ENCODE measurements at regions not wholly inside any gene's neighbourhood (a gene's known extent, or its start where the extent isn't known, plus 50 kb on each side); places are given as distances from the start of the nearest gene placed in this dataset.
"Not testable (repeated sequence)": the region's sequence is repeated elsewhere in the genome, so short reads cannot be mapped to it uniquely, and the experiment has no call there.

DNA sequence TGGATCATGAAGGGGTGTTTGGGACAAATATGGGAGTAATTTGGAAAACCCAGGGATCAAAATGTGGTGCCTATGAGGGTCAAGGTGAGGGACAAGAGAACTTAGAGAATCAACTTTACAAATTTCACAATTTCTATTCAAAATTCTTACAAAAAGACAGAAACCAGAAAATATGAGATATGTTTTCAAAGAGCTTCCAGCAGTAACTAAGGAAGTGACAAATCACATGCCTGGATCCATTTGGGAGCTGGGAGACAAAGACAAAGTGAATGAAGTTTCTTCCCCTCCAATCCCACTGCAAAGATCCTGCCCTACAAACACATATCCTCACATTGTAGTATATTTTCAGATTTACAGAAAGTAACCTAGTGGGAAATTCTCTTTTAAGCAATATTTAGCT is 235.0 kb upstream of the VLDLR start:
- TF ChIP-seq, protein P1, sequence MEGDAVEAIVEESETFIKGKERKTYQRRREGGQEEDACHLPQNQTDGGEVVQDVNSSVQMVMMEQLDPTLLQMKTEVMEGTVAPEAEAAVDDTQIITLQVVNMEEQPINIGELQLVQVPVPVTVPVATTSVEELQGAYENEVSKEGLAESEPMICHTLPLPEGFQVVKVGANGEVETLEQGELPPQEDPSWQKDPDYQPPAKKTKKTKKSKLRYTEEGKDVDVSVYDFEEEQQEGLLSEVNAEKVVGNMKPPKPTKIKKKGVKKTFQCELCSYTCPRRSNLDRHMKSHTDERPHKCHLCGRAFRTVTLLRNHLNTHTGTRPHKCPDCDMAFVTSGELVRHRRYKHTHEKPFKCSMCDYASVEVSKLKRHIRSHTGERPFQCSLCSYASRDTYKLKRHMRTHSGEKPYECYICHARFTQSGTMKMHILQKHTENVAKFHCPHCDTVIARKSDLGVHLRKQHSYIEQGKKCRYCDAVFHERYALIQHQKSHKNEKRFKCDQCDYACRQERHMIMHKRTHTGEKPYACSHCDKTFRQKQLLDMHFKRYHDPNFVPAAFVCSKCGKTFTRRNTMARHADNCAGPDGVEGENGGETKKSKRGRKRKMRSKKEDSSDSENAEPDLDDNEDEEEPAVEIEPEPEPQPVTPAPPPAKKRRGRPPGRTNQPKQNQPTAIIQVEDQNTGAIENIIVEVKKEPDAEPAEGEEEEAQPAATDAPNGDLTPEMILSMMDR (conservative IDR thresholded peaks at IDR 0.05; ENCODE audit: low read depth, low read length): no peak
- no peak overlapping the region for H3K4me3 ChIP-seq (ENCODE audit: low read length)
- DNase-seq (ENCODE audit: low read depth): no peak

DNA sequence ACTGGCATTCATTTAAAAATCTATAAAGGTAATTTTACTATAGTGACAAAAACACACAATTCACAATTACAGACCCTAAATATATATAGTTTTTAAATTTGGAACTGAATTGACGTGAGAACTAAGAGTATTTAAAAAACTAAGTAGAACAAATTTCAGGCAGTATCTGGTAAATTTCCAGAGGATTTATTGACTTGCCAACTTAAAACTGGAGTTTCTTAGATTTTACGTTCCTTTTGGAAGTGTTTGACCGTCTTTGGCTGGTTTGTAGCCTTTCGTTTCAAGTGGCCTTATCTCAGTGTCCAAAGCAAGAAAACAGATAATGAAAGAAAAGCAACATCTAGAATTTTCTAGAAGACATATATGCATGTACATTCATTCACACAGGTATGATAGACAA is 234.4 kb upstream of the VLDLR start:
- DNase-seq (ENCODE audit: low read depth): no peak
- H3K4me3 ChIP-seq (ENCODE audit: low read length): no peak overlapping the region
- TF ChIP-seq, protein P1 (conservative IDR thresholded peaks at IDR 0.05; ENCODE audit: low read depth, low read length): no peak

DNA sequence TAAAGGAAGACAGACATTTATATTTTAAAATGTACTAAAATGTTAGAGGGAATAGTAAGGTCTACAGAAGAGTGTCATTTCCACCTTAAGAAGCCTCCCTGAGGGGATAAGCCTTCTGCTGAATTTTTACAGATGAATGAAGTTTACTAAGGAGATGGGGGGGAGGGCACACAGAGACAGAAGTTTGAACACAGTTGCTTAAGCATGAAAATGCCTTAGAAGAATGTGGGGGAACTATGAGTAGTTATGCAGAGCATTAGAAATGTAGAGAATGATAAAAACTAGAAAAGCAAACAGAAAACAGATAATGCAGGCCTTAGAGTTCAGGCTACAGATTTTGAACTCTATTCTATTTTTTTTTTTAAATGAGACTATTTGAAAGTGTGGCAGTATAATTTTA is 232.2 kb upstream of the VLDLR start:
- no peak for DNase-seq (ENCODE audit: low read depth)
- no peak overlapping the region for H3K4me3 ChIP-seq (ENCODE audit: low read length)
- TF ChIP-seq, protein P1 (conservative IDR thresholded peaks at IDR 0.05; ENCODE audit: low read depth, low read length): no peak

DNA sequence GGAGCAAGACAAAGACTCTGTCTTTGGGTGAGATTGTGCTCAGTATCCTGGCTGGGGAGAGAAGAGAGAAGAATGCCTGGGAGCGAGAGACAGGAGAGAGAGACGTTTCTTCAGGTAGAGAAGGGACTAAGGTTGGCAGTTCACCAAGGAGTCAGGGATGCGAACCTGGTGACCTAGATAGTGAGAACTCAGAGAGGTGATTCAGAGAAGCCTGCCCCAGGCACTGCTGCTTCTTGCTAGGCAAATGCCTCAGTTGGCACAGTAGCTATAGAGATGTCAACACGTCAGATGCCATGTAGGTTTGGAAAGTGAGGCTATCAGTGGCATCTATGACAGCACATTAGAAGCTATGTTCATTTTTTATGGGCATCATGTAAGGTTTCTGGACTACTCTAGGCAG is 231.6 kb upstream of the VLDLR start:
- no peak overlapping the region for H3K4me3 ChIP-seq (ENCODE audit: low read length)
- no peak for DNase-seq (ENCODE audit: low read depth)
- TF ChIP-seq, protein P1 (conservative IDR thresholded peaks at IDR 0.05; ENCODE audit: low read depth, low read length): no peak

DNA sequence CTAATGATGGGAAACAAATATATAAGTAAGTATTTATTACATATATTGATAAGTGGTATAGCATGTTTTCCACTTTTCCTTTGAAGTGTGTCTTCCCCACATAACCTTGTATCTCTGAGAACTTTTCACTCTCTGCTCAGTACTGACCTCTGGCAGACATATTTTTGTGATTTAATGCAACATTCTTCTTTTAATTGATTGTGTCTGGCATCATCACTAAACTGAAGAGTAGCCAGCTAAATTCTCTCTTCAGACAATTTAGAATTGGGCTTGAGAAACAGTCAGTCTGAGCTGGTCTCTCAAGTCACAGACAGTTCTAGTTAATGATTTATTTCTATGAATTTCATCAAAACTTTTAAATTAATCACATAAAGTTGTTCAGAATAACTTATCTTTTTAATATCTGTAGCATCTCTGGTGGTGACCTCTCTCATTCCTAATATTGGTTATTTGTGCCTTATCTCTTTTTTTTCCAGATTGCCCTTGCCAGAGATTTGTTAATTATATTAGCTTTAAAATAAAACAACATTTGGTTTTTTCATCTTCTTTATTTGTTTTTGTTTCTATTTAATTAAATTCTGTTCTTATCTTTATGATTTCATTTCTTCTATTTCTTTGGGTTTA is 230.0 kb upstream of the VLDLR start:
- H3K4me3 ChIP-seq (ENCODE audit: low read length); DNase-seq (ENCODE audit: low read depth): not testable (repeated sequence)

DNA sequence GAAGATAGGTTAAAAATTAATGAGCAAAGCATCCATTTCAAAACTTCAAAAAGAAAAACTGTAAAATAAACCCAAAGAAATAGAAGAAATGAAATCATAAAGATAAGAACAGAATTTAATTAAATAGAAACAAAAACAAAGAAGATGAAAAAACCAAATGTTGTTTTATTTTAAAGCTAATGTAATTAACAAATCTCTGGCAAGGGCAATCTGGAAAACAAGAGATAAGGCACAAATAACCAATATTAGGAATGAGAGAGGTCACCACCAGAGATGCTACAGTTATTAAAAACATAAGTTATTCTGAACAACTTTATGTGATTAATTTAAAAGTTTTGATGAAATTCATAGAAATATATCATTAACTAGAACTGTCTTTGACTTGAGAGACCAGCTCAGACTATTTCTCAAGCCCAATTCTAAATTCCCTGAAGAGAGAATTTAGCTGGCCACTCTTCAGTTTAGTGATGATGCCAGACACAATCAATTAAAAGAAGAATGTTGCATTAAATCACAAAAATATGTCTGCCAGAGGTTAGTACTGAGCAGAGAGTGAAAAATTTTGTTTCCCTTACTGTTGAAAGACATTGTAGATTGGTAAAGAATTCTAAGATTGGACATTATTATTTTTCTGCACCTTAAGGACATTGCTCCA is 227.4 kb upstream of the VLDLR start:
- not testable (repeated sequence) for DNase-seq (ENCODE audit: low read depth)

DNA sequence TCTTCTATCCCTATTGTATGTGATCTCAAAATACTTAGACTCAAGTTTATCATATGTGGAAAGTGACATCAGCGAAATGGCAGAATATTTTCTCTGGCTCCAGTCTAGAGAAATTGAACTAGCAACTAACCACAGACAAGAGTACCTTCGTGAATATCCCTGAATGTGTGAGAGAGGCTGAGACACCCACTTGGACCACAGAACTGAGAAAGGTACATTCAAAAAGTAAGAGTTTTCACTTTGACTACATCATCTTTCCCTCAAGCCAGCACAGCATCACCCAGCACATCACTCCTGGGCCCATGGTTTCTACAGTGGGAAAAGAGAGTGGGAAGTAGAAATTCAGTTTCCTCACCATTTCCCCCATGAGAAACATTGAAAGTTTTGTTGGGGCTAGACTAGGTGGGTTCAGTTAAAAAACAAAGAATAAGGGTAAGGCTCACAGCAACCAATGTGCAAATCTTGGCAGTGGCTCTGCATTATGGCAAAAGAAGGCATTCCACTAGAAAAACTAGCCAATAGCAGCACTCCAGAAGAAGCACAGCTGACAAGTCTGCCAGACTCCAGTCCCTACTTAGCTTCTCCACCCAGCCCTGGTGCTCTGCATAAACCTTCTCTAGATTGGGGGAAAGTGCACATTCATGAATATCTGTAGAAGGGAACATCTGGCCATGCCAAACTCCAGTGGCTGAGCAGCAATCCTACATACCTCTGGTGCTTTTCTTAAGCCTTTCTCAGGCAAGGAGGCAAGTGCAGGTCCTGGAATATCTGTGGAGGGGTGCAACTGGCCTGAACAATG is 225.6 kb upstream of the VLDLR start:
- H3K4me3 ChIP-seq (ENCODE audit: low read length): no peak overlapping the region
- DNase-seq (ENCODE audit: low read depth): no peak
- TF ChIP-seq, protein P1 (conservative IDR thresholded peaks at IDR 0.05; ENCODE audit: low read depth, low read length): no peak

More for the DNA sequence above, 227.4 kb upstream of the VLDLR start:
- H3K4me3 ChIP-seq (ENCODE audit: low read length): not testable (repeated sequence)
